Cardiac fibroblast (primary cell): ENCODE measurements at regions not wholly inside any gene's neighbourhood (a gene's known extent, or its start where the extent isn't known, plus 50 kb on each side); places are given as distances from the start of the nearest gene placed in this dataset.
"Not testable (repeated sequence)": the region's sequence is repeated elsewhere in the genome, so short reads cannot be mapped to it uniquely, and the experiment has no call there.

Experiments used
- DNase-seq, 2 donors: peaks; one replicate each; pipeline versions ENCODE4 v3.0.0 to v3.0.0-alpha.2; 2010; ENCODE audit warnings: low read depth in 2 of 2
- H3K4me3 ChIP-seq, 2 donors: replicated peaks in 1 of 2; 1 replicate in 1 of 2; 2 replicates in 1 of 2; pipeline ENCODE4 v1.5.1; 2011; ENCODE audit warnings: low read depth in 2 of 2, low read length in 2 of 2, mild to moderate bottlenecking in 2 of 2, moderate library complexity in 1 of 2
- CTCF ChIP-seq: IDR thresholded peaks from one replicate; pipeline ENCODE4 v1.5.1; 2011; ENCODE audit warnings: low read depth, mild to moderate bottlenecking, low read length, inconsistent platforms

GRCh38 chr2:138267902-138268254 is 233.7 kb upstream of the SPOPL start:
- TF ChIP-seq CTCF = no peak

DNA sequence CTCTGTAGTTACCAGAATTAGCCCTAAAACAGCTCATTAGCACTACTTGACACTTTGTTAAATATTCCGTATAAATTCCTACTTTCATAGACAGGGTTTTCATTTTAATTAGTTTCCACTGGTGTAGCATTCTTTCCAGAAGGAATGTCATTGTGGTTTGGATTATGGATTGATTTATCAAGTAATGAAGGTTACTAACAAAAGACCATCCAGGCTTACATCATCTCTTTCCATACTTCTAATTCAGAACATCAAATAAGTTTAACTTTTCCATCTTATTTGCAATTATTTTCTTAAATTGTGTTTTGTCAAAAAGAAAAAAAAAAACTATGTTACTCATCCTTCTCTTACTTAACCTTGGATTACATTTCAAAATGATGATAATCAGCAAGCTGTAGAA is 231.8 kb upstream of the SPOPL start:
- H3K4me3 ChIP-seq = no peak overlapping the region
- TF ChIP-seq CTCF = no peak
- DNase-seq = no peak

More at GRCh38 chr2:138267902-138268254, 233.7 kb upstream of the SPOPL start:
- no peak for DNase-seq
- no peak overlapping the region for H3K4me3 ChIP-seq

DNA sequence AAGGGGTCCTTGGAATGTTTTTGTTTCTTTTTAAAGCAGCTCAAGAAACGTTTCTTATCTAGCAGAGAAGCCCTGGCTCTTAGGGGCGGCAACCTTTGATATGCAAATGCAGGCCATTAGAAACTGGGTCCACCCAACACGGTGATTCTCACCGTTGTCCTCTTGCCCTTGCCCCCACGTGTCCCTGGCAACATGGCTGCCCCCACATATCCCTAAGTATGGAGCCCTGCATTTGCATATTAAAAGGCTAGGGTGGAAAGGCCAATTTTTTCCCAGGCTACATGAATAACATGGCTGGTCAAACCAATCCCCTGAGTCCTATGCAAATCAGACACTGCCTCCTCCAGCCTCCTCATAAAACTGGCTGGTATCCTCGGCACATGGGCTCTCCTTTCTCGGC is 230.1 kb upstream of the SPOPL start:
- no peak for DNase-seq
- H3K4me3 ChIP-seq = no peak overlapping the region
- TF ChIP-seq CTCF = no peak

GRCh38 chr2:138272524-138273195 is 228.9 kb upstream of the SPOPL start:
- no peak for TF ChIP-seq CTCF
- H3K4me3 ChIP-seq = no peak overlapping the region
- peak in 1 of 2 donors; percentile 22 for DNase-seq

DNA sequence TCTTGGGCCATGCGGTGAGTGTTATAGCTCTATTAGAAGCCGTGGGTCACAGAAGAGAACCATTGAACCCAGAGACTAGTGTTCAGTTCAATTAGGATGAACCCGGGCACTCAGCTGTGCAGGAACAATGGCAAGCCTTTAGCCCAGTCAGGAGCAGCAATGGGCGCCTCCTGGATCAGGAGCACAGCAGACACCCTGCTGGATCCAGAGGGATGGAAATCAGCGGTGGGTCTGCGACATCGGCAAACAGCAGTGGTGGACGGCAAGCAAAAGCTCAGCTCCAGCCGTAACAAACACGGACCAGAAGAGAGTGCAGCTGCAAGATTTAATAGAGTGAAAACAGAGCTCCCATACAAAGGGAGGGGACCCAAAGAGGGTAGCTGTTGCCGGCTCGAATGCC is 228.3 kb upstream of the SPOPL start:
- not testable (repeated sequence) for DNase-seq, H3K4me3 ChIP-seq

DNA sequence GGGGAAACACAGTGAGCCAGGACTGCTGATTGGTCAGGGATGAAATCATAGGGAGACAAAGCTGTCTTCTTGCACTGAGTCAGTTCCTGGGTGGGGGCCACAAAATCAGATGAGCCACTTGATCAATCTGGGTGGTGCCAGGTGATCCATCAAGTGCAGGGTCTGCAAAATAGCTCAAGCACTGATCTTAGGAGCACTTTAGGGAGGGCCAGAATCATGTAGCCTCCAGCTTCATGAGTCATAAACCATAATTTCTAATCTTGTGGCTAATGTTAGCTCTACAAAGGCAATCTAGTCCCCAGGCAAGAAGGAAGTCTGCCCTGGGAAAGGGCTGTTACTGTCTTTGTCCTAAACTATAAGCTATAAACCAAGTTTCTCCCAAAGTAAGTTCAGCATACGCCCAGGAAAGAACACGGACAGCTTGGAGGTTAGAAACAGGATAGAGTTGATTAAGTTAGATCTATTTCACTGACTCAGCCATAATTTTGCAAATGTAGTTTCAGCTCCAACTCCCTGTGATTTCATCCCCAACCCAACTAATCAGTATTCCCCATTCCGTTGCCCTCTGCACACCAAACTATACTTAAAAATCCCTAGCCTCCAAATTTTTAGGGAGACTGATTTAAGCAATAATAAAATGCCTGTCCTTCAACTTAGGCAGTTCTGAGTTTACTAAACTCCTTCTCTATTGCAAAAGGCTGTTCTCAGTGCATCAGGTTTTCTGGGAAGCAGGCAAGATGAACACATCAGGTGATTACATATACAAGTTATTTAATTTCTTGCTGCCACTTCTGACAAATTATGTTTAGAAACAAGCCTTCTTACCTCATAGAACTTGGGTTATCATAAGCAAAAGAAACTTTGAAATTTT is 226.9 kb upstream of the SPOPL start:
- DNase-seq = peak; percentile 25 to 33
- no peak overlapping the region for H3K4me3 ChIP-seq
- no peak for TF ChIP-seq CTCF

DNA sequence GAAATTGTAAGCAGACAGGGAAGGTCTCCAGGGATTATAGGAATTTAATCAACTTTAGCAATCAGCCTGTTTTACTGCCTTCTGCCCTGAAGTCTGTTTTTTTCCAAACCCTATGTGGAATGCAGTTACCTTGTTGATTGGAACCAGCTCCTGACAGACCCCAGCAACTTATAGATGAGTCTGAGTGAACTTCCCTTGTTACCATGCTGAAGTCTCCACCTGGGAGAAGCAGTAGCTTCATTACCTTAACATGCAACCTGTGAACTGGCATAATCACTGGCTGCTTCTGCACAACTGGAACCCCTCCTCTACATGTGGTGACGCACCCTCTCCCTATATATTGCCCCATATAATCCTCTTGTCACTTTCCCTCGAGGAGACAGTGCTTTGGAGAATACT is 226.3 kb upstream of the SPOPL start:
- no peak for TF ChIP-seq CTCF
- no peak overlapping the region for H3K4me3 ChIP-seq
- DNase-seq = no peak
